ENCODE measurements at regions not wholly inside any gene's neighbourhood (a gene's known extent, or its start where the extent isn't known, plus 50 kb on each side); places are given as distances from the start of the nearest gene placed in this dataset.

- no peak for TF ChIP-seq ZNF274 (IDR thresholded peaks at IDR 0.05; ENCODE audit: insufficient read depth, insufficient read length)
- TF ChIP-seq CTCF (IDR thresholded peaks at IDR 0.05 in 2 of 3, conservative IDR thresholded peaks at IDR 0.05 in 1 of 3; ENCODE audit: control insufficient read depth in 2 of 3, extremely low read depth in 1 of 3, insufficient read depth in 1 of 3, low read depth in 3 of 3, low read length in 3 of 3) = no peak
- no peak for TF ChIP-seq JUND (IDR thresholded peaks at IDR 0.05; ENCODE audit: low read depth, low read length)
- no peak for TF ChIP-seq PRDM15 (CRISPR knock-in tag; IDR thresholded peaks at IDR 0.05)
- TF ChIP-seq POLR2AphosphoS5 (IDR thresholded peaks at IDR 0.05; ENCODE audit: low read length) = no peak
- TF ChIP-seq ZBTB4 (CRISPR knock-in tag; IDR thresholded peaks at IDR 0.05) = no peak
- TF ChIP-seq RELB (IDR thresholded peaks at IDR 0.05; ENCODE audit: low read depth) = no peak
- TF ChIP-seq TAF1 (IDR thresholded peaks at IDR 0.05; ENCODE audit: borderline replicate concordance, low read depth, low read length) = no peak
- no peak for TF ChIP-seq POLR2A (IDR thresholded peaks at IDR 0.05; ENCODE audit: low read depth, low read length)
Observed at GRCh38 chr21:15276243-15276642, 211.4 kb upstream of the NRIP1 start.
